NCI-H748 (cell line): ENCODE measurements at regions not wholly inside any gene's neighbourhood (a gene's known extent, or its start where the extent isn't known, plus 50 kb on each side); places are given as distances from the start of the nearest gene placed in this dataset.
A peak's percentile ranks its signal among the peaks of the same experiment; 100 is the strongest.

Source experiments
- DNase-seq: peaks from one replicate; lab custom pipeline; 2025; ENCODE audit not compliant: unreplicated experiment; lab: John Stamatoyannopoulos, UW

DNA sequence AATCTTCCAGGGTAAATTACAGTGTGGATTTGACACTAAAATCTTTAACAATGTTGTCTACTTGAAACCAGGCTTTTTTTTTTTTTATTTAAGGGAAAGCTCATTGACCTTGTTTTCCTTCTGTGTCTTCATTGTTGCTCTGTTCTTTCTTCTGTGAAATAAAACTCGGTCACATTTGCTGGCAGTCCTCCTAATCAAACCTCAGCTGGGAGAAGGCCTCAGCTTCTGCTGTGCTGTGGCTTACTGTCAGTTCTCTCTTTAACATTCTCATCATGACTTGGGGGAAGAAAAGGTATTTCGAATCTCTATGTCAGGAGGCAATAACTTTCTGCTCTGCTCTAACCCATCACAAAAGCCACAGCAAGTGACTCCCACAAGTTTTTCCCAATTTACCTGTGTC lies 268.9 kb downstream of the ZNF608 start:
- DNase-seq, result no peak

DNA sequence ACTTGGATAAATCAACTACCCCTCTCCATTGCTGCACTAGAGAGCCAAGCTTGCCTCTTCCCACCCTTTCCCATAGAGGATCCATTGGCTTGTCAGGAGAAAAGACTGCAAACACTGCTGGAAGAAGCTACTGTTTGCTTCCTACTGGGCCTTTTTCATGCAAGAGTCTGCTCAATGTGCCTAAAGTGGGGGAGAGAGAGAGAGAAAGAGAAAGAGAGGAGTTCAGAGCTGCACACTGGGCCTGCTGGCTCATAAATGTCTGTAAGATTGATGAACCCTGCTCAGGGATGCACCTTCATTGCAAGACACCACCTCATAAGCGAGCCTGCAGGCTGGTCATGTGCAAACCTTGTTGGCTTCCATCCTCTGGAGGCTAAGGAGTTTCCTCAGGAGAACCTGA lies 269.4 kb downstream of the ZNF608 start:
- no peak for DNase-seq

DNA sequence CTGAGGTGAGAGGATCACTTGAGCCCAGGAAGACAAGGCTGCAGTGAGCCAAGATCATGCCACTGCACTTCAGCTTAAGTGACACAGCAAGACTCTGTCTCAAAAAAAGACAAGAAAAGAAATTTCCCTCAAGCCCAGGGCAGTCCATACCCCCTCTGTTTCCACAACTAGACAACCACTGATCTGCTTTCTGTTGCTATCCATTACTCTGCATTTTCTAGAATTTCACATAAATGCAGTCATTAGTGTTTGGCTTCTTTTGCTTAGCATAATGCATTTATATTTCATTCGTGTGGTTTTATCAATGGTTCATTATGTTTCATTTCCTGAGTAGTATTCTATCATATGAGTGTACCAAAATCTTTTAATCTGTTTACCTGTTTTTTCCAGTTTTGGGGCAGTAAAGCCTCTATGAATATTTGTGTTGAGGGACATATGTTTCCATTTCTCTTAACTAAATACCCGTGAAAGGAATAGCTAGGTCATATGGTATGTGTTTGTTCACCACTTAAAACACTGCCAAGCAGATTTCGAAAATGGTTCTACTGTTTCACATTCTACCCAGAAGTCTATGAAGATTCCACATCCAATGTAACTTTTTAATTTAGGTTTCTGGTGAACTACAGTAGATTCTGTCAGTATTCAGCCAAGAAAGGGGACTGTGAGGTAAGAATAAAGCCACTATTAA lies 271.8 kb downstream of the ZNF608 start:
- no peak for DNase-seq

DNA sequence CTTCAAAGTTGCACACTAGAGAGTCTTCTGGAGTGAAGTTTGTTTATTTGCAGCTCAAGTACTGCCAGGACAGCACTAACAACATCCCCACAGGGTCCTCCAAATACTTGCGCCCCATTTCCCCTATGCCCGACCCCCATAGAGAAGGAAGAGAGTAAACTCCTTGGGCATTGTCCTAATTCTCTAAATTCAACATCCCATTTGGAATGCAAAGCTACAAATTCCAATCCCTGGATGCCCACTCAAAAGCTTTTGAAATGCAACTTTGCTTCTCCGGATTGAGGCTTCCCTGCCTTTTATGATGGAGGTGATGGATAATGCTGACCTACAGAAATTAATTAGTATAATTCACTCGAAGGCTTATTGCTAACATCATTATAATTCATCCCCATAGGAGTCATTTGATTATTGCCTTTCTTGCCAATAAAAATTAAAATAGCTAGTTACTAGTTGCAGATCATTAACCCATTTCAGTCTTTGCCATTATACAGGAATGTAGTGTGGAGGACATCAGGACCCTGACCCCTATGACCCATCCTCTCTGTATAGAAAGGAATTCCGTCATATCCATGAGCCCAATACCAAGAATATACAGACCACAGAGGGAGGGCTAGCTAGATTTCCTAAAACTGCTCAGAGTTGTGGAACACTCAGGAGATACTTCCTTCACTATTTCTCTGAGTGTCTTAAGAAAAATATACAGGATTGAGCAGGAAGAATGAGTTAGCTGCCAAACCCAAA lies 277.6 kb downstream of the ZNF608 start:
- DNase-seq, result no peak

DNA sequence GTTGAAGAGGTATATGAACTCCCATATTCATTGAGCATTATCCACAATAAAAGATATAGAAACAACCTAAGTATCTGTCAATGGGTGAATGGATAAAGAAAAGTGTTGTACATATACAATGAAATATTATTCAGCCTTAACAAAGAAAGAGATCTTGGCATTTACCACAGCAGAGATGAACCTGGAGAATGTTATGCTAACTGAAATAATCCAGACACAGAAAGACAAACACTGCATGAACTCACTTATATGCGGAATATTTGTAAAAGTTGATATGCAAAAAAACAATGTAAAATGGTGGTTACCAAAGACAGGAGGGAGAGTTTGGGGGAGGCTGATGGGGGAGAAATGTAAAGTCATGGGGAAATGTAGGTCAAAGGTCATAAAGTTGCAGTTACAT lies 278.7 kb downstream of the ZNF608 start:
- DNase-seq, result no peak

DNA sequence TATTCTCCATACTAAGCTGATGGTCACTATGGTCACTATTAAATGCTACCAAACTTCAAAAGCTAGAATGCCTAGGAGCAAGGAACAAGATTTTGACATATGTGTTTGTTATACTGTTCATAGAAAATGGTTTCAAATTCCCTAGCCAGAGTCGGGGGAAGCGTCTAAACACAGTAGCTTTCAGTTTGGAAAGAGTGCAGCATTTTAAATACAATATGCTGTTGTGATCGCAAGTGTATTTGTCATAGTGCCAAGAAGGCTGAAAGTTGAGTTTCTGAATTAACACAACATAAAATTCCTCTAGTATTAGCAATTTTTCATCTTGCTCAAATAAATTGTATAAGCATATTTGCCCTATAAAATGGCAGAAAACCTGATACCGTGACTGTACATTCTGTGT lies 280.4 kb downstream of the ZNF608 start:
- no peak for DNase-seq

DNA sequence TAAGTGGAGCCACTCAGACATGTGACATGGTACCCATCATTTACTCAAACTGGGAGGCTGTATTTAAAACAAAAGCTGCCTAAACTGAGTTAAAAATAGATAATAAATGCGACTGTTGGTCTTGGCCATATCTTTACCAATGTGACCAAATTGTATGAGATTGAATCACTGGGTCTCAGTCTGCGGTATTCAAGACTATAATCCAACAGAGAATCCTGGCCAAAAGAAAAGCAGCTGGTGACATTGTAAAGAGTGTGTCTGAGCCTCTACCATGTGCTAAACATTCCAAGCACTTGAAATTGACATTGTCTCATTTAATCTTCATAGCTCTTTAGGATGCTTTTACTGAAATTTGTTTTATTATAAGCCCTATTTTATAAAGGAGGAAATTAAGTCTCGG lies 282.6 kb downstream of the ZNF608 start:
- no peak for DNase-seq

DNA sequence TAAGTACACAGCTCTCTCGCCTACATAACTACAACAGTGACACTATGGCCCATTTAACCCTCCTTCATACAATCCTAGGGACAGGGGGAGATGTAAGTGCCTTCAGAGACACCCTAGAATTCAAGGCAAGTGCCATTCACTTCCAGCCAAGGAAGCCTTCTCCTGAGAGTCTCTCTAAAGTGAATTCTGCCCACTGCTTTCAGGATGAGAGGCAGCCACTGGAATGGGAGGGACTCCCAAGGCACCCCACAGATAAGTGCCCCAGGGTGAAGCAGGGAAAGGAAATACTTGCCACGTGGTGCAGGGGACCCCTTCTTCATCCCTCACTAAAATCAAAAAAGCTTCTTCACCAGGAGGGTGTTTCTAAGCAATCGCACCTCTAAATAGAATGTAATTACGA lies 283.7 kb downstream of the ZNF608 start:
- DNase-seq, result peak; percentile 35

DNA sequence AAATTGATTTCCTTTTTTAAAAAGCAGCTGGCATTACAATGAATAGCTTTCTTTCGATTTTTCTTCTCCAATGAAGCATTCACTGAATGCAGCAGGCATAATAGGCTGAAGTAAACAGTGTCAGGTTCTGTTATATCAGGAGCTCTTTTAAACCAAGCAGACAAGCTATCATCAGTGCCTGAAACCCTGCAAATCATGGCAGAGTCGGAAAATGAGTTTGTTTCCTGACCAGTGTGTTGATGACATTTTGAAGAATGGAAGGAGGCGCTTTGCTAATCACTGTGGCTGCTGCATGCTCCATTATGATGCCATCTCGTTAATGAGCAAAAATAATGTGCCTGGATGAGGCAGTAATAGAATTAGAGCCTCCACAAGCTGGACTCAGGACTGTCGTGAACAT lies 284.5 kb downstream of the ZNF608 start:
- DNase-seq, result peak; percentile 98

DNA sequence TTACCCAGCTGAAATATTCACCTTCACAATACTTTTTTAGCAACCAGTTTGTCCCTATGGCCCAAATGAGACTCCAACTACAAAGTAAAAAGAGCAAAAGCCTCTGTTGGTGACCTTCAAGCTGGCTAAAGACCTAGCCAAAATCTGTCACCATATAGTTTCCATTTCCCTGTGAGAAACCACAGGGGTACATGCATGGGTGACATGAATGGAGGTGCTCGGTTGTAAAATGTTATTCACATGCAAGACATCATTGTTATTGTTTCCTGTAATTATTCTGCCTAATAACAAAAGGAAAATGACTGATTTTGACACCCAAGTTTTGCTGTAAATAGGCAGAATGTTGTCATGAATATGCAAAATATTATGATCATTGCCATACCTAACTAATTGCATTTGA lies 285.3 kb downstream of the ZNF608 start:
- DNase-seq, result peak; percentile 49

DNA sequence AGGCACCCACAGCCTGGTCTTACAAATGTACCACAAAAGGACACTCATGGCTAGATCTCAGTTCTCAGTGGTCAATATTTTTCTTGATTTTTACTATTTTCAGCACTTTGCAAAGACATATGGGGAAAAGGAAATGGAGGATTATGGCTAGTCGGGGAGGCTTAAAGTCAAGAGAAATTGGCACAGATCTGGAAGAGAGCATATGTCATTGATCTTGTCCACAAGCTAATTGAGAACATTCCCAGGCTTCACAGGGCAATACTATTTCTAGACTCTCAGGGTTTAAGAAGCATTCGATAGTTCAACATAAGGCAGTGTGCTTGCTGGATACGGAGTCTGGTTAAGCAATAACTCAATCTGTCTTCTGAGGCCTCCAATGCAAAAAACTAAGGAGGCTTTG lies 285.8 kb downstream of the ZNF608 start:
- no peak for DNase-seq

DNA sequence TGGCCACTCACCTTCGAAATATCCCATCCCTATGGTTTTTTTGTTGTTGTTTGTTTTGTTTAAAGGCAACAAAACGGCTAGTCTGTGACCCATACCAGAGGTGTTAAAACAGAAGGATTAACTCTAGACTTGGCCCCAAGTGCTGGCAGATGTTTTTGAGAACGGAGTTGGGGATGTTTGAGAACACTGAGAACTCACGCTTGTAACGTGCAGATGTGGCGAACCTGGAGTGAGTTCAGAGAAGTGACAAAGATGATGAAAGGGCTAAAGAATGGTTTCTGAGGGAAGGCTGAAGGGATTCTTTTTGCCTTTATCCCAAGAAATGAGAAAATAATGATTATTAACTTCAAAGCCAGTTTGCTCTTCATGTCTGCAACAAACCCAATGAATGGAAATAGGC lies 286.5 kb downstream of the ZNF608 start:
- DNase-seq, result no peak

DNA sequence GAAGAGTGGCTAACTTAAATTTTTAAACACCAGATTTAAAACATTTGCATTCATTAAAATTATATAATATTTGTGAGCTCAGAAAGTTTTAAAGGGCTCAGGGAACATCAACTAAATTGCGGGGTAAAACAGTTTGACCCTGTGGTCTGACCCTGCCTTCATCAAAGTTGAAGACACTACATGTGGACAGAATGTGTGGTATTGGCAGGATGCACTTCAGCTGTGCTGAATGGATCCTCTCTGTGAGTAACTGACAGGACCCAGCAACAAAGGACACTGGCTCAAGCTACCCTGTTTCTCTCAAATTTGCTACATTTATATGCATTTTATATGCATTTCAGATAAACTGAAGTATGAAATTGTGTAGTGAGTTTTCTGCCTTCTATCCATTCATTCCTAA lies 288.5 kb downstream of the ZNF608 start:
- peak; percentile 53 for DNase-seq

DNA sequence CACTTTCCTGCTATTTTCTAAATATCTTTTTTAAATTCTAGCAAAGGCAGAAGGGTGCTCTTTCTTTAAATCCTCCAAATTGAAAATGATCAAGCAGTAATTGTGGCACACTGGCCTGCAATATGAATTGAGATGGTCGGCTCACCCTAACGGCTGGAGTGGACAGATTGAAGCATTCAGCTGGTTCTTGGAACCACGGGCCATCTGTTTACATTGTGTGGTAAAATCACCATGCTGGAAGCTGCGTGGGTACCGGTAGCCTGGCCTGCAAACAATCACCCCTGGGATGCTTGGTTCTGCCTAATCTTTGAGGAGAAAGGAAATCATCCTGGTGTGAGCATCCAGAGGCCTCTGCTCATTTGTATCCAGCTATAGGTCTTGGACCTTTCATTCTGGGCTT lies 289.3 kb downstream of the ZNF608 start:
- peak; percentile 61 for DNase-seq

DNA sequence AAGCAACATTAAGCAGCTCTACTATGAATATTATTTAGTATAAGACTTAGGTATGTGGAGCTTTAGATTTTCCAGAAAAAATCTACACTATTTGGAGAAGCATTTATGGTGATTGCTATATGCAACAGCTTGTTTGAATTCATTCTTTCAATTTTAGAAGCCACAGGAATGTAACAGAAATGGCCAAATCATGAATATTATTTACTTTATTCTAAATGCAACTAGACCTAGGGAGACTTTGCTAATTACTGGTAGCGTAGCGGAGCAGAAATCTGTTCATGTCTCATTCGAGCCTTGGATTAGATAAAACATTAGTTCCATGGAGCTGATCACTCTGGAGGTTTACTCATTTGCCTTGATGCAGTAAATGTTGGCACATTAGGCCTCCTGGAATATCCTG lies 290.2 kb downstream of the ZNF608 start:
- no peak for DNase-seq

DNA sequence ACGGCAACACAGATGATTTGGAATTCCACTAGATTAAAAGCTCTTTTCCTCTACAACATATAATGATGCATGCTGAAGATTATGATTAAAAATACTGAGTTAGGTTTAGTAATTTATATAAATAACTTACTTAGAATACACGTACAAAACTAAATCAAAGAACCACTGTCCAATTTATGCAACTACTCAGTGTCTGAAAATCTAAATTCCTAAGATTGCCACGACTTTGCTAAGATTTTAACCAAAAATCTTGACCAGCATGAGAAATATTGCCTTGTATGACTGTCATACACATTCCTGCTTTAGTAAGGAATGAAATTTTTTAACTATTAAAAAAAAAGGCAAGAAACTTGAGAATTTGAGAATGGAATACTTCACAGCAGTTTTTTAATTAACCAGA lies 292.4 kb downstream of the ZNF608 start:
- DNase-seq, result no peak

DNA sequence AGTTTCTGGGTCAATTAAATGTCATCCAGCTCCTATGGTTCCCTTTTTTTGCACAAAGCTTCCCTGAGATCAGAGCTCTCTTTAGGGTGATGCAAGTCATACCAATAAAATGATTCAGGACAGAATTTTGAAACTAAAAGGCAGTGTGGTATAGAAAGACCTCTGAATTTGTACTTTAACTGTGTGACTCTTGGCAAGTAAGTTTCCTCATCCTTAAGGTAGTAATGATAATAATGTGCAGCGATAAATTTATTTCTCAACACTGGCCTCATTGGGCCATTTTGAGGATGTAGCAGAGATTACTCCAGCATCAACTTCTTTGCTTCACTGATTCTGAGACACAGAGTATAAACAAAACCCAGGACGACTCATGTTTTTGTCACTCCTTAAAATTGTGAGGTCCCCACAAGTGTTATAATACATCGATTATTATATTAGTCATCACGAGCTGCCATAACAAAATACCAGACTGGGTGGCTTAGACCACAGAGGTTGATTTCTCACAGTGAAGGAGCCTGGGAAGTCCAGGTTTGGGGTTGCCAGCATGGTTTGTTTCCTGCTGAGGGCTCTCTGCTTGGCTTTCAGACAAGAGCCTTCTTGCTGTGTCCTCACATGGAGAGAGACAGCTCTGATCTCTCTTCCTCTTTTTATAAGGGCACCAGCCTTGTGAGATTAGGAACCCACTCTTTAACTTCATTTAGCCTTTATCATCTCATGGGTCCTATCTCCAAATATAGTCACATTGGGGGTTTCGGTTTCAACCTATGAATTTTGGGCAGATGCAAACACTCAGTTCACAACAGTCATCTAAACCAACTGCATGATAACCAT lies 293.0 kb downstream of the ZNF608 start:
- no peak for DNase-seq

DNA sequence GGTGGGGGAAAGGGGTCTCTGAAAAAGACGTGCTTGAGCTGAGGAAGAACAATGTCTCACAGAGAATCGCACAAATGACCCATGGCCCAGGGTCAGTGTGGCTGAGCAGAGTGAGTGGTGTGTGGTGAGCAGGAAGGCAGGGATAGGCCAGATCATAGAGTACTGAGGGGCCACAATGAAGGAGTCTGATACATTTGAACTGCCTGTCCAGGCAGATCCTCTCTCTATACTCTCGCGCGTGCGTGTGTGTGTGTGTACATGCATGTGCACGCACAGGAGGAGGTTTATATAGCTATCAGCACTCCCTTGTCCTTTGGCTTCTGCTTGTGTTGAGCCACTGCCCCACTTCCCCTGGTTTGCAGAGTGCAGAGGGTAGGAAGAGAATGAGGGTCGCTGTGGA lies 294.0 kb downstream of the ZNF608 start:
- no peak for DNase-seq

DNA sequence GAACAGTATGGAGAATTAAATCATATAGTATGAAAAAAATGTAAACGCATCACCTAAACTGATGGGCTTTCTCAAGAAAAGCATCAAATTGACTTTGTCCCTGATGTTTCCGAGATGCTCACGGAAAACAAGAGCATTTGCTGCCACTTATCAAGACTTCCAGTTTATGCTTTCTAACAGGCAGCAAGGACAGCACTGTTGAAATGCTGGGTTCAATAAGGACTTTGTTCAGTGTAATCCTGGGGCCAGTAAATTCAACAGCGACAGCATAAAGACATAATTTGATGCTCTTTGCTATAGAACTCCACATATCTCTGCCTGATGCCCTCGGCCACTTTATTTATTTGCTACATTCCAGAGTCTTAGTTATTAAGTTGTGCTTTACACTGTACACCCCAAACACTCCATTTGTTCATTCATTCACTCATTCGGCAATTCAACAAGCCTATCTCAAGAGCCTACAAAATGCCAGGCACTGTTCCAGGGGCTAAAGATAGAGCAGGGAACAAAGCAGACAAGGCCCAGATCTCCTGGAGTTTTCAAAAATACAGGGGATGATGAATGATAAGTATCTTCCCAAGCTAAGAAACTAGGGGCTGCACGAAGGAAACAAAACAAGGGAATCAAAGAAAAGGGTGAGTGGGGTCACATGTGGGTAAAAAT lies 294.6 kb downstream of the ZNF608 start:
- no peak for DNase-seq

DNA sequence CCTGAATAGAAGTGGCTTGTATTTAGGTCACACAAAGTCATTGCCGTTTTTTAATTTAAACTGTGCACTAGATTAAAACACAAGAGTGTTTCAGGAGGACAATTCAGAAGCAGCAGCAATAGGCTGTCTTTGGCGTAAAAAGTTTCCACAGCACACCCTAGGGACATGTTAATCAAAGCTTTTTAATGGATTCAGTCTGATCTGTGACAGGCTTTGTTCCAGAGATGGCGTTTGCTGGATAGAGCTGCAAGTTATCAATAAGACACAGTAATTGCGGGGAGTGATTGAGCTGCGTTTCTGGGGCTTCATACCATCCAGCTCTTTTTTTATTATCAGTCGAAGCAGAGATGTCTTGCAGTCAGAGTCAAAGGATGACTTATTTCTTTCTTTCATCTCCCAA lies 300.3 kb downstream of the ZNF608 start:
- no peak for DNase-seq

DNA sequence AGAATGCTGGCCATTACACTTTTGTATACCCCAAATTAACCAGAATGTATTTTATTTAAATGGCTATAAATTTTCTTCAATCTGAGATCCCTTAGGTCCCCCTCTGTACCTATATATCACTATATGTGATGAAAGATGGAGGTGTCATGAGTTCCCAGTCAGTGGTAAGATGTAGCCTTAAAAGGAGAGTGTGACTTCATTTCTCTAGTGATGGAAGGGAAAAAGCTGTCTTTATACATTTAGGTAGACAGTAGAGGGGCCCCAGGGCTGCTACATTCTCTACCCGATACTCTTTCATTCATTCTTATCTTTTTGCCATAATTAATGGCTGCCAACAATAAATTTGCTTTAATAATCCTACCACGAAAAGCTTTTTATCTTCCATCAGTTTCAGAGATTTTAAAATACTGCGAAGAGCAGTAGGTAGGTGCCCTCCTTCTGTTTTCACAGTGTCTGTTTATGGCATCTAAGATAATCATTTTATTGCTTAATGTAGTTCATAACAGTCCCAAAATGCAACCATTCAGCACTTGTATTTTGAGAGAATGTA lies 301.3 kb downstream of the ZNF608 start:
- no peak for DNase-seq
